ENCODE measurements at regions not wholly inside any gene's neighbourhood (a gene's known extent, or its start where the extent isn't known, plus 50 kb on each side); places are given as distances from the start of the nearest gene placed in this dataset.

DNA sequence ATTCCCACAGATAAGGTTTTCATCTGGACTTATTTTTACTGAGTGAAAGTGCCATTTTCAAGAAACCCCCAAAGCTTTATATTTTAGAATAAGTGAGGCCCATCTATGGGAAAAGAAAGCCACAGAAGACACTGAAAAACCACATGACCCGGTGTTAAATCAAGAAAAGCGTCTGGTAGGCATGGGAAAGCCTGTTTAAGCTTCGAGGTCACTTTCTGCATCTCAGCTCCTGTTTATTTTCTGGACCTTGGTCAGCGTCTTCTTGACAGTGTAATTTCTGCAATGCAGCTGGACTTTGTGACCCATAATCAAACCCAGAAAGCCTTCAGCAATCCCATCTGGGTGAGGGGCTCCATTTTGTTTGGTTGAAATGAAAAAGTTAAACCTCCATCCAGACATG lies 59.6 kb upstream of the NEDD9 start:
- BruUV-seq (replicated peaks): TSS peak; percentile 89
- H3K4me3 ChIP-seq: no peak overlapping the region
- WGBS (ENCODE audit: insufficient coverage, insufficient replicate concordance, low lambda C conversion rate, missing lambda C conversion rate): 14% methylated on average over 4 of the region's 4 CpGs
- no peak overlapping the region for H2AFZ ChIP-seq (ENCODE audit: control insufficient read depth, low read depth, low read length)
- POLR2A ChIA-PET: interaction anchor here (1.0 to 1.8 kb wide), 7 partner anchors 15 to 168 kb away, joined by 3 to 15 read pairs (median 4); no protein-coding TSS in a partner anchor
- ATAC-seq (peak; percentile 36), DNase-seq (ENCODE audit: low read depth, low spot score) (peak; percentile 31), FAIRE-seq (no peak)
- H3K4me2 ChIP-seq (ENCODE audit: control insufficient read depth, insufficient read depth): no peak overlapping the region
- no peaks in the 10 kb centered on the region for H3K79me2 ChIP-seq (ENCODE audit: control insufficient read depth, insufficient read depth, low read length)
- H3K9ac ChIP-seq (ENCODE audit: control insufficient read depth, insufficient read depth, low read length): no peak overlapping the region
- in situ Hi-C loops (cut with MboI): no loop called here
- no peaks in the 10 kb centered on the region; the same call in 1 of the 2 replicates for H3K4me1 ChIP-seq (ENCODE audit: control insufficient read depth, insufficient read depth, low read length)
- SMC1A ChIA-PET (ENCODE audit: uncharacterized antibody, unreplicated experiment): interaction anchor here (0.7 to 7.2 kb wide), 23 partner anchors 10 to 223 kb away, joined by 3 to 86 read pairs (median 4); partner anchors contain the start of gene NEDD9
- no peaks in the 10 kb centered on the region for H3K27me3 ChIP-seq (replicated peaks in 1 of 2; ENCODE audit: control insufficient read depth in 2 of 2, insufficient read depth in 2 of 2, low read length in 1 of 2)
- peaks cover 5 to 20% of the 10 kb centered on the region in 2 experiments; a peak in 3 of 4 replicates for H3K36me3 ChIP-seq (ENCODE audit: control insufficient read depth in 2 of 2, insufficient read depth in 2 of 2, low read length in 1 of 2)
- H4K20me1 ChIP-seq (ENCODE audit: control insufficient read depth, insufficient read depth): no peaks in the 10 kb centered on the region
- RAD21 ChIA-PET (ENCODE audit: unreplicated experiment): interaction anchor here (1.0 to 5.0 kb wide), 17 partner anchors 15 to 204 kb away, joined by 3 to 57 read pairs (median 4); partner anchors contain the start of gene NEDD9
- intact Hi-C loops (cut with micrococcal nuclease; ENCODE audit: unreplicated experiment): no loop called here
- H3K9me3 ChIP-seq (replicated peaks; ENCODE audit: control insufficient read depth, insufficient read depth, low read length): peaks cover 19% of the 10 kb centered on the region; the same call in 2 of the 3 replicates
- CTCF ChIA-PET: interaction anchor here (0.6 to 2.0 kb wide), 9 partner anchors 8 to 204 kb away, joined by 3 to 12 read pairs (median 3); no protein-coding TSS in a partner anchor
- H3K27ac ChIP-seq (ENCODE audit: control insufficient read depth, insufficient read depth): peak overlapping the region; percentile 36
- TF ChIP-seq NFIC (IDR thresholded peaks at IDR 0.05; ENCODE audit: low read depth, low read length) (peak; percentile 29; the same call in 1 of the 2 replicates), RAD51 (IDR thresholded peaks at IDR 0.05) (peak; percentile 47; the same call in 1 of the 2 replicates), RUNX3 (IDR thresholded peaks at IDR 0.05; ENCODE audit: low read length) (peak; percentile 84), EZH2 (IDR thresholded peaks at IDR 0.05; ENCODE audit: borderline replicate concordance, control insufficient read depth, low read depth, low read length) (no peak), MXI1 (IDR thresholded peaks at IDR 0.05; ENCODE audit: low read depth, low read length) (no peak), FOXM1 (IDR thresholded peaks at IDR 0.05; ENCODE audit: low read depth, low read length) (peak; percentile 16; the same call in 1 of the 2 replicates)
- TF ChIP-seq, protein P1, sequence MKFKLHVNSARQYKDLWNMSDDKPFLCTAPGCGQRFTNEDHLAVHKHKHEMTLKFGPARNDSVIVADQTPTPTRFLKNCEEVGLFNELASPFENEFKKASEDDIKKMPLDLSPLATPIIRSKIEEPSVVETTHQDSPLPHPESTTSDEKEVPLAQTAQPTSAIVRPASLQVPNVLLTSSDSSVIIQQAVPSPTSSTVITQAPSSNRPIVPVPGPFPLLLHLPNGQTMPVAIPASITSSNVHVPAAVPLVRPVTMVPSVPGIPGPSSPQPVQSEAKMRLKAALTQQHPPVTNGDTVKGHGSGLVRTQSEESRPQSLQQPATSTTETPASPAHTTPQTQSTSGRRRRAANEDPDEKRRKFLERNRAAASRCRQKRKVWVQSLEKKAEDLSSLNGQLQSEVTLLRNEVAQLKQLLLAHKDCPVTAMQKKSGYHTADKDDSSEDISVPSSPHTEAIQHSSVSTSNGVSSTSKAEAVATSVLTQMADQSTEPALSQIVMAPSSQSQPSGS (IDR thresholded peaks at IDR 0.05; ENCODE audit: low read length): peak; percentile 65; the same call in 1 of the 2 replicates
- TF ChIP-seq, protein P2, sequence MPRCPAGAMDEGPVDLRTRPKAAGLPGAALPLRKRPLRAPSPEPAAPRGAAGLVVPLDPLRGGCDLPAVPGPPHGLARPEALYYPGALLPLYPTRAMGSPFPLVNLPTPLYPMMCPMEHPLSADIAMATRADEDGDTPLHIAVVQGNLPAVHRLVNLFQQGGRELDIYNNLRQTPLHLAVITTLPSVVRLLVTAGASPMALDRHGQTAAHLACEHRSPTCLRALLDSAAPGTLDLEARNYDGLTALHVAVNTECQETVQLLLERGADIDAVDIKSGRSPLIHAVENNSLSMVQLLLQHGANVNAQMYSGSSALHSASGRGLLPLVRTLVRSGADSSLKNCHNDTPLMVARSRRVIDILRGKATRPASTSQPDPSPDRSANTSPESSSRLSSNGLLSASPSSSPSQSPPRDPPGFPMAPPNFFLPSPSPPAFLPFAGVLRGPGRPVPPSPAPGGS (IDR thresholded peaks at IDR 0.05; ENCODE audit: borderline replicate concordance, insufficient read depth, low read depth, low read length, poor library complexity, severe bottlenecking): no peak
- TF ChIP-seq, protein P3, sequence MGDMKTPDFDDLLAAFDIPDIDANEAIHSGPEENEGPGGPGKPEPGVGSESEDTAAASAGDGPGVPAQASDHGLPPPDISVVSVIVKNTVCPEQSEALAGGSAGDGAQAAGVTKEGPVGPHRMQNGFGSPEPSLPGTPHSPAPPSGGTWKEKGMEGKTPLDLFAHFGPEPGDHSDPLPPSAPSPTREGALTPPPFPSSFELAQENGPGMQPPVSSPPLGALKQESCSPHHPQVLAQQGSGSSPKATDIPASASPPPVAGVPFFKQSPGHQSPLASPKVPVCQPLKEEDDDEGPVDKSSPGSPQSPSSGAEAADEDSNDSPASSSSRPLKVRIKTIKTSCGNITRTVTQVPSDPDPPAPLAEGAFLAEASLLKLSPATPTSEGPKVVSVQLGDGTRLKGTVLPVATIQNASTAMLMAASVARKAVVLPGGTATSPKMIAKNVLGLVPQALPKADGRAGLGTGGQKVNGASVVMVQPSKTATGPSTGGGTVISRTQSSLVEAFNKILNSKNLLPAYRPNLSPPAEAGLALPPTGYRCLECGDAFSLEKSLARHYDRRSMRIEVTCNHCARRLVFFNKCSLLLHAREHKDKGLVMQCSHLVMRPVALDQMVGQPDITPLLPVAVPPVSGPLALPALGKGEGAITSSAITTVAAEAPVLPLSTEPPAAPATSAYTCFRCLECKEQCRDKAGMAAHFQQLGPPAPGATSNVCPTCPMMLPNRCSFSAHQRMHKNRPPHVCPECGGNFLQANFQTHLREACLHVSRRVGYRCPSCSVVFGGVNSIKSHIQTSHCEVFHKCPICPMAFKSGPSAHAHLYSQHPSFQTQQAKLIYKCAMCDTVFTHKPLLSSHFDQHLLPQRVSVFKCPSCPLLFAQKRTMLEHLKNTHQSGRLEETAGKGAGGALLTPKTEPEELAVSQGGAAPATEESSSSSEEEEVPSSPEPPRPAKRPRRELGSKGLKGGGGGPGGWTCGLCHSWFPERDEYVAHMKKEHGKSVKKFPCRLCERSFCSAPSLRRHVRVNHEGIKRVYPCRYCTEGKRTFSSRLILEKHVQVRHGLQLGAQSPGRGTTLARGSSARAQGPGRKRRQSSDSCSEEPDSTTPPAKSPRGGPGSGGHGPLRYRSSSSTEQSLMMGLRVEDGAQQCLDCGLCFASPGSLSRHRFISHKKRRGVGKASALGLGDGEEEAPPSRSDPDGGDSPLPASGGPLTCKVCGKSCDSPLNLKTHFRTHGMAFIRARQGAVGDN (IDR thresholded peaks at IDR 0.05): peak; percentile 62
- TF ChIP-seq, protein P4, sequence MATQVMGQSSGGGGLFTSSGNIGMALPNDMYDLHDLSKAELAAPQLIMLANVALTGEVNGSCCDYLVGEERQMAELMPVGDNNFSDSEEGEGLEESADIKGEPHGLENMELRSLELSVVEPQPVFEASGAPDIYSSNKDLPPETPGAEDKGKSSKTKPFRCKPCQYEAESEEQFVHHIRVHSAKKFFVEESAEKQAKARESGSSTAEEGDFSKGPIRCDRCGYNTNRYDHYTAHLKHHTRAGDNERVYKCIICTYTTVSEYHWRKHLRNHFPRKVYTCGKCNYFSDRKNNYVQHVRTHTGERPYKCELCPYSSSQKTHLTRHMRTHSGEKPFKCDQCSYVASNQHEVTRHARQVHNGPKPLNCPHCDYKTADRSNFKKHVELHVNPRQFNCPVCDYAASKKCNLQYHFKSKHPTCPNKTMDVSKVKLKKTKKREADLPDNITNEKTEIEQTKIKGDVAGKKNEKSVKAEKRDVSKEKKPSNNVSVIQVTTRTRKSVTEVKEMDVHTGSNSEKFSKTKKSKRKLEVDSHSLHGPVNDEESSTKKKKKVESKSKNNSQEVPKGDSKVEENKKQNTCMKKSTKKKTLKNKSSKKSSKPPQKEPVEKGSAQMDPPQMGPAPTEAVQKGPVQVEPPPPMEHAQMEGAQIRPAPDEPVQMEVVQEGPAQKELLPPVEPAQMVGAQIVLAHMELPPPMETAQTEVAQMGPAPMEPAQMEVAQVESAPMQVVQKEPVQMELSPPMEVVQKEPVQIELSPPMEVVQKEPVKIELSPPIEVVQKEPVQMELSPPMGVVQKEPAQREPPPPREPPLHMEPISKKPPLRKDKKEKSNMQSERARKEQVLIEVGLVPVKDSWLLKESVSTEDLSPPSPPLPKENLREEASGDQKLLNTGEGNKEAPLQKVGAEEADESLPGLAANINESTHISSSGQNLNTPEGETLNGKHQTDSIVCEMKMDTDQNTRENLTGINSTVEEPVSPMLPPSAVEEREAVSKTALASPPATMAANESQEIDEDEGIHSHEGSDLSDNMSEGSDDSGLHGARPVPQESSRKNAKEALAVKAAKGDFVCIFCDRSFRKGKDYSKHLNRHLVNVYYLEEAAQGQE (IDR thresholded peaks at IDR 0.05; ENCODE audit: low read depth, low read length): peak; percentile 57; the same call in 1 of the 2 replicates

All from GM12878 (cell line).